ENCODE measurements at regions not wholly inside any gene's neighbourhood (a gene's known extent, or its start where the extent isn't known, plus 50 kb on each side); places are given as distances from the start of the nearest gene placed in this dataset.

- no peak for DNase-seq (ENCODE audit: low spot score)
These were observed 779.1 kb downstream of the BRD1 start for GRCh38 chr22:49048591-49048990.

- no peak for DNase-seq (ENCODE audit: low spot score)
These were observed 780.2 kb downstream of the BRD1 start for GRCh38 chr22:49047447-49047846.

- no peak for DNase-seq (ENCODE audit: low spot score)
These were observed 780.9 kb downstream of the BRD1 start for GRCh38 chr22:49046546-49047361.

- DNase-seq (ENCODE audit: low spot score) = no peak
These were observed 781.6 kb downstream of the BRD1 start for GRCh38 chr22:49046000-49046545.

GRCh38 chr22:49045276-49045675 is 782.4 kb downstream of the BRD1 start:
- DNase-seq (ENCODE audit: low spot score) = no peak

- no peak for DNase-seq (ENCODE audit: low spot score)
These were observed 782.9 kb downstream of the BRD1 start for GRCh38 chr22:49044776-49045175.

GRCh38 chr22:49044091-49044490 is 783.6 kb downstream of the BRD1 start:
- DNase-seq (ENCODE audit: low spot score) = no peak

GRCh38 chr22:49042877-49043859 is 784.5 kb downstream of the BRD1 start:
- DNase-seq (ENCODE audit: low spot score) = no peak

GRCh38 chr22:49042066-49042465 is 785.6 kb downstream of the BRD1 start:
- DNase-seq (ENCODE audit: low spot score) = no peak

GRCh38 chr22:49040754-49041467 is 786.8 kb downstream of the BRD1 start:
- DNase-seq (ENCODE audit: low spot score) = no peak

GRCh38 chr22:49040111-49040510 is 787.6 kb downstream of the BRD1 start:
- no peak for DNase-seq (ENCODE audit: low spot score)

- DNase-seq (ENCODE audit: low spot score) = no peak
These were observed 788.0 kb downstream of the BRD1 start for GRCh38 chr22:49039625-49040024.

GRCh38 chr22:49037701-49038245 is 789.9 kb downstream of the BRD1 start:
- no peak for DNase-seq (ENCODE audit: low spot score)

- DNase-seq (ENCODE audit: low spot score) = no peak
These were observed 791.2 kb downstream of the BRD1 start for GRCh38 chr22:49036513-49036912.

GRCh38 chr22:49035818-49036457 is 791.7 kb downstream of the BRD1 start:
- no peak for DNase-seq (ENCODE audit: low spot score)

- no peak for DNase-seq (ENCODE audit: low spot score)
These were observed 792.5 kb downstream of the BRD1 start for GRCh38 chr22:49034836-49035817.

GRCh38 chr22:49033616-49034015 is 794.1 kb downstream of the BRD1 start:
- no peak for DNase-seq (ENCODE audit: low spot score)

- no peak for DNase-seq (ENCODE audit: low spot score)
These were observed 794.9 kb downstream of the BRD1 start for GRCh38 chr22:49032821-49033220.

- no peak for DNase-seq (ENCODE audit: low spot score)
These were observed 795.8 kb downstream of the BRD1 start for GRCh38 chr22:49031746-49032330.

GRCh38 chr22:49028111-49028510 is 799.6 kb downstream of the BRD1 start:
- no peak for DNase-seq (ENCODE audit: low spot score)
